ENCODE measurements at regions not wholly inside any gene's neighbourhood (a gene's known extent, or its start where the extent isn't known, plus 50 kb on each side); places are given as distances from the start of the nearest gene placed in this dataset.

DNA sequence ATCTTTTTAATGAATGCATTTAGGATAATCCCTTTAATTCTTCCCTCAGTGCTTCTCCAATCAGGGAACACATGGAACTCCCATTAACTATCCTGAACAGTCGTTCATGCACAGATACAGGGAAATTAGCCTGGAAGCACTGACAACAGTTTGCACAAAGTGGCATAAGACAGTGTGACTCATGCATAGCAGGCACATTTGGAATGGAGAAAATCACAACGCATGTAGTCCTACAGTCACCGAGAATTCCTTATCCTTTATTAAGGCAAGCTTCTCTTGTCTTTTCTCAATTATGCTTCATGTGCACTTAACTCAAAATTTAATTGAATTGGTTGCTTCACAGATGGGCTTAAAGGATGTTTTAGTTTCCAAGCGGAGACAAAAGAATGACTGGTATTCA, 155.0 kb upstream of the CRBN start (continued):
- TF ChIP-seq POLR2B (IDR thresholded peaks at IDR 0.05; ENCODE audit: low read depth, partially characterized antibody) (no peak), PHF21A (IDR thresholded peaks at IDR 0.05; ENCODE audit: borderline replicate concordance, low read depth) (no peak), ZNF444 (CRISPR knock-in tag; IDR thresholded peaks at IDR 0.05) (no peak), BCL6 (CRISPR knock-in tag; IDR thresholded peaks at IDR 0.05) (no peak)

GRCh38 chr3:3333571-3333970, 154.1 kb upstream of the CRBN start:
- Histone ChIP-seq H3K4me3 (no peak overlapping the region), H2AFZ (ENCODE audit: low read depth, low read length) (no peak overlapping the region), H3K4me2 (ENCODE audit: insufficient read depth, low read length) (no peak overlapping the region), H3K9ac (ENCODE audit: insufficient read depth in 1 of 2, low read depth in 2 of 2, low read length in 2 of 2) (no peak overlapping the region), H3K4me1 (replicated peaks in 1 of 2; ENCODE audit: control insufficient read depth in 2 of 2, insufficient read depth in 2 of 2, low read length in 2 of 2) (no peaks in the 10 kb centered on the region), H3K79me2 (ENCODE audit: control insufficient read depth, insufficient read depth, low read length) (no peaks in the 10 kb centered on the region), H4K20me1 (replicated peaks; ENCODE audit: control insufficient read depth, insufficient read depth, low read length) (no peaks in the 10 kb centered on the region), H3K27me3 (ENCODE audit: control insufficient read depth in 2 of 2, insufficient read depth in 2 of 2, low read length in 2 of 2) (no peaks in the 10 kb centered on the region), H3K9me3 (replicated peaks; ENCODE audit: control insufficient read depth, insufficient read depth, low read depth, low read length) (peaks cover 4% of the 10 kb centered on the region), H3K36me3 (ENCODE audit: control insufficient read depth, insufficient read depth, low read length) (no peaks in the 10 kb centered on the region), H3K9me1 (ENCODE audit: control insufficient read depth, insufficient read depth, low read length) (no peaks in the 10 kb centered on the region), H3K27ac (ENCODE audit: extremely low read depth, low read depth, low read length) (no peak overlapping the region)
- CTCF ChIA-PET (ENCODE audit: low intra/inter-chr PET ratio): no interaction called here
- intact Hi-C loops (cut with micrococcal nuclease): no loop called here
- in situ Hi-C loops (cut with MboI): no loop called here
- POLR2A ChIA-PET: no interaction called here
- WGBS (ENCODE audit: insufficient coverage, low coverage, missing lambda C conversion rate): 0% methylated on average over 2 of the region's 2 CpGs
- DNase-seq (ENCODE audit: extremely low read depth in 1 of 4, low spot score in 3 of 4): no peak
- no TSS peak for BruUV-seq (replicated peaks)
- no peak for FAIRE-seq
- ATAC-seq: no peak
- TF ChIP-seq POLR2G (IDR thresholded peaks at IDR 0.05; ENCODE audit: low read depth, low read length) (no peak), MTA2 (IDR thresholded peaks at IDR 0.05; ENCODE audit: low read depth) (no peak), IRF2 (CRISPR knock-in tag; IDR thresholded peaks at IDR 0.05) (no peak), ZNF121 (CRISPR knock-in tag; conservative IDR thresholded peaks at IDR 0.05) (no peak), HEY1 (CRISPR knock-in tag; IDR thresholded peaks at IDR 0.05; ENCODE audit: borderline replicate concordance) (no peak), KLF1 (tag; IDR thresholded peaks at IDR 0.05) (no peak), STAG1 (CRISPR knock-in tag; IDR thresholded peaks at IDR 0.05; ENCODE audit: borderline replicate concordance) (no peak), ZNF277 (CRISPR knock-in tag; IDR thresholded peaks at IDR 0.05; ENCODE audit: borderline replicate concordance) (no peak), TCF7 (IDR thresholded peaks at IDR 0.05; ENCODE audit: borderline replicate concordance) (no peak), CREB1 (IDR thresholded peaks at IDR 0.05) (no peak), CREB1 (CRISPR knock-in tag; IDR thresholded peaks at IDR 0.05) (no peak)
- TF ChIP-seq, protein P1, sequence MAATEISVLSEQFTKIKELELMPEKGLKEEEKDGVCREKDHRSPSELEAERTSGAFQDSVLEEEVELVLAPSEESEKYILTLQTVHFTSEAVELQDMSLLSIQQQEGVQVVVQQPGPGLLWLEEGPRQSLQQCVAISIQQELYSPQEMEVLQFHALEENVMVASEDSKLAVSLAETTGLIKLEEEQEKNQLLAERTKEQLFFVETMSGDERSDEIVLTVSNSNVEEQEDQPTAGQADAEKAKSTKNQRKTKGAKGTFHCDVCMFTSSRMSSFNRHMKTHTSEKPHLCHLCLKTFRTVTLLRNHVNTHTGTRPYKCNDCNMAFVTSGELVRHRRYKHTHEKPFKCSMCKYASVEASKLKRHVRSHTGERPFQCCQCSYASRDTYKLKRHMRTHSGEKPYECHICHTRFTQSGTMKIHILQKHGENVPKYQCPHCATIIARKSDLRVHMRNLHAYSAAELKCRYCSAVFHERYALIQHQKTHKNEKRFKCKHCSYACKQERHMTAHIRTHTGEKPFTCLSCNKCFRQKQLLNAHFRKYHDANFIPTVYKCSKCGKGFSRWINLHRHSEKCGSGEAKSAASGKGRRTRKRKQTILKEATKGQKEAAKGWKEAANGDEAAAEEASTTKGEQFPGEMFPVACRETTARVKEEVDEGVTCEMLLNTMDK (IDR thresholded peaks at IDR 0.05; ENCODE audit: borderline replicate concordance, insufficient read depth, low read depth, low read length, poor library complexity, severe bottlenecking): no peak

Measured in K562 (cell line).